ENCODE measurements at regions not wholly inside any gene's neighbourhood (a gene's known extent, or its start where the extent isn't known, plus 50 kb on each side); places are given as distances from the start of the nearest gene placed in this dataset.
"Not testable (repeated sequence)": the region's sequence is repeated elsewhere in the genome, so short reads cannot be mapped to it uniquely, and the experiment has no call there.

DNA sequence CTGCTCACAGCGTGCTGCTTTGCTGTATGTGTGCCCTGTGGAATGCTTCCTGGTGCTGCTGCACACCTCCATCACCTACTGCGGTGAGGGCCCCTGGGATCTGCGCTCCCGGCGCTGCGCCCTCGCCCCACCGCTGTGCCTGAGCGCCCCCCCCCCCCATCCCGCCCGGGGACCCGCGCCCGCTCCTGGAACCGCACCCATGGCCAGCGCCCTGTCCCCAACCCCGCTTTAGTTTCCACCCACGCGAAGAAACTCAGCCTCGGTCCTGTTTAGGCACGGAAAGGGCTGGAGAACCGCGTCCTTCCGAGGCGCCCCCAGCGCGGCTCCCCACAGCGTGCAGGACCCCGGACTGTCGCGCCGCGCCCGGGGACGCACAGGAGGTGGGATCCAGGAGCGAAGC is 265.5 kb downstream of the POTEB3 start:
- H3K79me2 ChIP-seq (ENCODE audit: insufficient read depth, low read length); H3K36me3 ChIP-seq (replicated peaks in 1 of 2; ENCODE audit: control insufficient read depth in 1 of 2, insufficient read depth in 2 of 2, low read length in 2 of 2); H3K4me3 Mint-ChIP-seq; intact Hi-C loops (cut with micrococcal nuclease); H3K4me2 ChIP-seq (replicated peaks; ENCODE audit: extremely low read depth, low read length, poor library complexity, severe bottlenecking); H3K27ac ChIP-seq (ENCODE audit: low read depth in 1 of 2, low read length in 2 of 2); H3K27me3 ChIP-seq (ENCODE audit: control insufficient read depth in 2 of 2, insufficient read depth in 2 of 2, low read length in 2 of 2); H3K4me1 Mint-ChIP-seq; H2AFZ ChIP-seq (ENCODE audit: insufficient read depth, low read depth, low read length, poor library complexity, severe bottlenecking); DNase-seq; H4K20me1 ChIP-seq (ENCODE audit: insufficient read depth, low read length); H3K27me3 Mint-ChIP-seq (ENCODE audit: low read depth in 3 of 3); H3K9ac ChIP-seq (ENCODE audit: insufficient read depth, low read length, poor library complexity, severe bottlenecking); H3K9me3 Mint-ChIP-seq; H3K4me3 ChIP-seq (replicated peaks in 1 of 3; ENCODE audit: low read depth in 2 of 3, low read length in 3 of 3); H3K9me3 ChIP-seq (replicated peaks in 1 of 2; ENCODE audit: control insufficient read depth in 1 of 2, insufficient read depth in 1 of 2, low read length in 2 of 2); H3K36me3 Mint-ChIP-seq; H3K27ac Mint-ChIP-seq; H3K4me1 ChIP-seq (ENCODE audit: control insufficient read depth in 1 of 2, insufficient read depth in 2 of 2, low read length in 2 of 2): not testable (repeated sequence)
- WGBS (ENCODE audit: insufficient coverage): no CpG with 5 or more reads among the region's 36 CpGs

DNA sequence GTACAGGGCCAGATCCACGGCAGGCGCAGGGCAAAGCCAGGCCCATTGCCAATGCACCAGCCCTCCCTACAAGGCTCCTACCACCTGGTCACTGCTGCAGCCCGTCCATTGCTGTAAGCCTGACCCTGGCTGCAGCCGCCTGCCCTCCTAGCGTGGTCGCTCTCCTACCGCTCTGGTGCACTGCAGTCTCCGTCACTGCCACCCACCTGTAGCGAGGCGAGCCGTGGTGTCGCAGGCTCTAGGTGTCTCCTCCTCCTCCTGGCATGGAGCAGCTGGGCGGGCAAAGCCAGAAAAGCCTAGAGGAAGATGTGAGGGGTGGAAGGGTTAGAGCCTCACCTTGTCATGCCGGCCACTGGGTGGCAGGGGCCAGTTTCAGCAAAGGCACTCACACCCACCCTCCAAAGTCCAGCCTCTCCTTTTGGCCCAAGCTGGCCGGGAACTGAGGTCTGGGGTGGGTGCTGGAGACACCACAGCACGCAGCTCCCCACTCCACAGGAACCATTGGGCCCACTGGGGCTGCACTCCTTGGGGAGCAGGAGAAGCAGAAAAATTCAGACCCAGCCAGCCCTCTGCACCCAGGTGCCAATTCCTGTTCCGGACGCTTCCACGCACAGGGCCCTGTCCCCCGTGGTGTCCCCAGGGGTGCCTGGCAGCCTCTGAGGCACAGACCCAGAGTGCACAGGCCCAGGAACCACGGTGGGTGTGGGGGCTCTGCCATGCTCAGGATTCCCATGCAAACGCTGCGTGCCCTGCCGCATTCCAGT is 285.3 kb upstream of the POTEB2 start:
- H3K9me3 ChIP-seq (replicated peaks in 1 of 2; ENCODE audit: control insufficient read depth in 1 of 2, insufficient read depth in 1 of 2, low read length in 2 of 2); H3K36me3 ChIP-seq (replicated peaks in 1 of 2; ENCODE audit: control insufficient read depth in 1 of 2, insufficient read depth in 2 of 2, low read length in 2 of 2); intact Hi-C loops (cut with micrococcal nuclease); H2AFZ ChIP-seq (ENCODE audit: insufficient read depth, low read depth, low read length, poor library complexity, severe bottlenecking); H3K4me1 ChIP-seq (ENCODE audit: control insufficient read depth in 1 of 2, insufficient read depth in 2 of 2, low read length in 2 of 2); H3K4me3 Mint-ChIP-seq; H3K4me2 ChIP-seq (replicated peaks; ENCODE audit: extremely low read depth, low read length, poor library complexity, severe bottlenecking); H3K27ac ChIP-seq (ENCODE audit: low read depth in 1 of 2, low read length in 2 of 2); H3K4me1 Mint-ChIP-seq; H4K20me1 ChIP-seq (ENCODE audit: insufficient read depth, low read length); H3K4me3 ChIP-seq (replicated peaks in 1 of 3; ENCODE audit: low read depth in 2 of 3, low read length in 3 of 3); H3K36me3 Mint-ChIP-seq; DNase-seq; H3K27me3 ChIP-seq (ENCODE audit: control insufficient read depth in 2 of 2, insufficient read depth in 2 of 2, low read length in 2 of 2); H3K9ac ChIP-seq (ENCODE audit: insufficient read depth, low read length, poor library complexity, severe bottlenecking); H3K79me2 ChIP-seq (ENCODE audit: insufficient read depth, low read length); H3K27me3 Mint-ChIP-seq (ENCODE audit: low read depth in 3 of 3); H3K9me3 Mint-ChIP-seq; H3K27ac Mint-ChIP-seq: not testable (repeated sequence)
- WGBS (ENCODE audit: insufficient coverage): 100% methylated on average over 1 of the region's 24 CpGs

DNA sequence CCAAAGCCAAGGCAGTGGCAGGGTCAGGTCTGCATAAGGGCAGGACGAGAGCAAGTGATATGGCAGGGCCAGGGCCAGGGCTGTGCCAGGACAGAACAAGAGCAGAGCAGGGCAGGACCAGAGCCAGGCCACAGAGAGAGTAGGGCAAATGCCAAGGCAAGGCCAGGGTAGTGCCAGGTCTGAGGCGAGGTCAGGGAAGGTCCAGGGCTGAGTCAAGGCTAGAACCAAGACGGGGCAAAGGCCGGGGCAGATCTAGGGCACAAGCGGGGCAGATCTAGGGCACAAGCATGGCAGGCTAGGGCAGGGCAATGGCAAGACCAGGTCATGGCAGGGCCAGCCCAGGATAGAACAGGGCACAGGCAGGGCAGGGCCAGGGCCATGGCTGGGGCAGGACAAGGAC is 282.0 kb upstream of the POTEB2 start:
- H3K4me3 Mint-ChIP-seq; H3K36me3 Mint-ChIP-seq; H3K4me1 Mint-ChIP-seq; H3K27ac ChIP-seq (ENCODE audit: low read depth in 1 of 2, low read length in 2 of 2); H3K27me3 Mint-ChIP-seq (ENCODE audit: low read depth in 3 of 3); H3K9me3 ChIP-seq (replicated peaks in 1 of 2; ENCODE audit: control insufficient read depth in 1 of 2, insufficient read depth in 1 of 2, low read length in 2 of 2); H3K9ac ChIP-seq (ENCODE audit: insufficient read depth, low read length, poor library complexity, severe bottlenecking); H3K36me3 ChIP-seq (replicated peaks in 1 of 2; ENCODE audit: control insufficient read depth in 1 of 2, insufficient read depth in 2 of 2, low read length in 2 of 2); H3K4me3 ChIP-seq (replicated peaks in 1 of 3; ENCODE audit: low read depth in 2 of 3, low read length in 3 of 3); DNase-seq; H4K20me1 ChIP-seq (ENCODE audit: insufficient read depth, low read length); H3K27me3 ChIP-seq (ENCODE audit: control insufficient read depth in 2 of 2, insufficient read depth in 2 of 2, low read length in 2 of 2); H3K4me1 ChIP-seq (ENCODE audit: control insufficient read depth in 1 of 2, insufficient read depth in 2 of 2, low read length in 2 of 2); H3K27ac Mint-ChIP-seq; H3K79me2 ChIP-seq (ENCODE audit: insufficient read depth, low read length); intact Hi-C loops (cut with micrococcal nuclease); H2AFZ ChIP-seq (ENCODE audit: insufficient read depth, low read depth, low read length, poor library complexity, severe bottlenecking); H3K9me3 Mint-ChIP-seq; H3K4me2 ChIP-seq (replicated peaks; ENCODE audit: extremely low read depth, low read length, poor library complexity, severe bottlenecking): not testable (repeated sequence)
- WGBS (ENCODE audit: insufficient coverage): no CpG with 5 or more reads among the region's 5 CpGs

DNA sequence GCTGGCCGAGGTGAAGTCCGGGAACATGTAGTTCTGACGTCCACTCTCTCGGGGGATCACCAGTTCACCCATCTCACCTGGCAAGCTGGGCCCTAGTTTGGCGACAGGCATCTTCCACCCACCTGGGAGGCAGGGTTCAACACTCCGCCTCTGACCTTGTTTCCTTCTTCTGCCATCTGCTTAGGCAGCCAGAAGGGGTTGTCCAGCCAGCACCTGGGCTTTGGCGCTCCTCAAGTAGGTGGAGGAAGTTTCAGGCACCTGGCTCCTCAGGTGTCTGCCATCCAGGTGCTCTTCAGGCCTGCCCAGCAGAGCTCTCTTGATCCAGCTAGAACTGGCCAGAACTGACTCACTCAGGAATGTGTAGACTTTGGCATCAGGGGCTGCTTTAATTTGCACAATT is 267.8 kb upstream of the POTEB2 start:
- H3K36me3 ChIP-seq (replicated peaks in 1 of 2; ENCODE audit: control insufficient read depth in 1 of 2, insufficient read depth in 2 of 2, low read length in 2 of 2); intact Hi-C loops (cut with micrococcal nuclease); H2AFZ ChIP-seq (ENCODE audit: insufficient read depth, low read depth, low read length, poor library complexity, severe bottlenecking); H3K27ac ChIP-seq (ENCODE audit: low read depth in 1 of 2, low read length in 2 of 2); H3K36me3 Mint-ChIP-seq; H4K20me1 ChIP-seq (ENCODE audit: insufficient read depth, low read length); H3K4me3 ChIP-seq (replicated peaks in 1 of 3; ENCODE audit: low read depth in 2 of 3, low read length in 3 of 3); H3K4me1 Mint-ChIP-seq; H3K9me3 ChIP-seq (replicated peaks in 1 of 2; ENCODE audit: control insufficient read depth in 1 of 2, insufficient read depth in 1 of 2, low read length in 2 of 2); H3K9me3 Mint-ChIP-seq; DNase-seq; H3K4me2 ChIP-seq (replicated peaks; ENCODE audit: extremely low read depth, low read length, poor library complexity, severe bottlenecking); H3K27me3 Mint-ChIP-seq (ENCODE audit: low read depth in 3 of 3); H3K27me3 ChIP-seq (ENCODE audit: control insufficient read depth in 2 of 2, insufficient read depth in 2 of 2, low read length in 2 of 2); H3K4me3 Mint-ChIP-seq; H3K4me1 ChIP-seq (ENCODE audit: control insufficient read depth in 1 of 2, insufficient read depth in 2 of 2, low read length in 2 of 2); H3K9ac ChIP-seq (ENCODE audit: insufficient read depth, low read length, poor library complexity, severe bottlenecking); H3K27ac Mint-ChIP-seq; H3K79me2 ChIP-seq (ENCODE audit: insufficient read depth, low read length): not testable (repeated sequence)
- WGBS (ENCODE audit: insufficient coverage): no CpG with 5 or more reads among the region's 7 CpGs

All from CD14-positive monocyte (primary cell).